Prostate gland (tissue), 2 donors: ENCODE measurements at regions not wholly inside any gene's neighbourhood (a gene's known extent, or its start where the extent isn't known, plus 50 kb on each side); places are given as distances from the start of the nearest gene placed in this dataset.

ENCODE experiments used
- DNase-seq: peaks from one replicate; pipeline ENCODE4 v3.0.0-alpha.2; 2019; ENCODE audit warnings: low spot score
- H3K27ac ChIP-seq, 2 donors: fragments of 200-600 bp; sonication (generic); 2 replicates each; pipeline ENCODE4 v1.5.1; 2017 to 2019
- H3K27me3 ChIP-seq: fragments of 200-600 bp; sonication (generic); replicated peaks from 2 replicates; pipeline ENCODE4 v1.5.1; 2019; ENCODE audit not compliant: insufficient read depth
- H3K36me3 ChIP-seq, 2 donors: fragments of 200-600 bp; sonication (generic); 1 replicate in 1 of 2; 2 replicates in 1 of 2; pipeline versions ENCODE4 v1.5.1 to v1.8.1; 2017 to 2019
- H3K4me1 ChIP-seq: fragments of 200-600 bp; sonication (generic); replicated peaks from 2 replicates; pipeline ENCODE4 v1.5.1; 2019
- H3K4me3 ChIP-seq, 2 donors: fragments of 200-600 bp; sonication (generic); 2 replicates each; pipeline ENCODE4 v1.5.1; 2017 to 2019
- H3K9me3 ChIP-seq: fragments of 200-600 bp; sonication (generic); 2 replicates; pipeline ENCODE4 v1.5.1; 2017
- POLR2A ChIP-seq: fragments of 450-650 bp; IDR thresholded peaks from one replicate; pipeline ENCODE4 v1.6.1; 2016; ENCODE audit warnings: antibody characterized with exemption, mild to moderate bottlenecking
- POLR2AphosphoS5 ChIP-seq: sonication (generic); formaldehyde crosslinking; IDR thresholded peaks from one replicate; pipeline ENCODE4 v1.6.1; 2017; ENCODE audit warnings: antibody characterized with exemption
- WGBS: methylation state at CpG from one replicate; pipeline ENCODE4 v1.1.5; 2018; 5-methylcytosine and 5-hydroxymethylcytosine counted together
- intact Hi-C: fragments of 100-400 bp; cut with DNase I; formaldehyde crosslinking; loops from one replicate; pipeline ENCODE4 v1.14.2; 2022
- TF ChIP-seq, protein P1 (sequence below), 4 experiments: fragments of 200-600 bp in 2 of 4; fragments of 450-650 bp in 2 of 4; sonication (generic) in 2 of 4; IDR thresholded peaks; 1 replicate in 3 of 4; 2 replicates in 1 of 4; pipeline ENCODE4 v1.5.1; 2016 to 2019; ENCODE audit warnings: antibody characterized with exemption in 4 of 4, mild to moderate bottlenecking in 2 of 4, moderate library complexity in 2 of 4

- intact Hi-C loops: loop anchor here (5.0 to 10.0 kb wide), 2 partner anchors 38 to 140 kb away; no protein-coding TSS in a partner anchor
- Histone ChIP-seq H3K27me3 (no peaks in the 10 kb centered on the region), H3K4me3 (no peak overlapping the region), H3K36me3 (no peaks in the 10 kb centered on the region), H3K9me3 (no peaks in the 10 kb centered on the region), H3K4me1 (peaks cover 5% of the 10 kb centered on the region), H3K27ac (peak overlapping the region; percentile 48 to 56)
- DNase-seq: peak; percentile 46
- TF ChIP-seq POLR2A: no peak
- no peak for TF ChIP-seq POLR2AphosphoS5
- TF ChIP-seq, protein P1, sequence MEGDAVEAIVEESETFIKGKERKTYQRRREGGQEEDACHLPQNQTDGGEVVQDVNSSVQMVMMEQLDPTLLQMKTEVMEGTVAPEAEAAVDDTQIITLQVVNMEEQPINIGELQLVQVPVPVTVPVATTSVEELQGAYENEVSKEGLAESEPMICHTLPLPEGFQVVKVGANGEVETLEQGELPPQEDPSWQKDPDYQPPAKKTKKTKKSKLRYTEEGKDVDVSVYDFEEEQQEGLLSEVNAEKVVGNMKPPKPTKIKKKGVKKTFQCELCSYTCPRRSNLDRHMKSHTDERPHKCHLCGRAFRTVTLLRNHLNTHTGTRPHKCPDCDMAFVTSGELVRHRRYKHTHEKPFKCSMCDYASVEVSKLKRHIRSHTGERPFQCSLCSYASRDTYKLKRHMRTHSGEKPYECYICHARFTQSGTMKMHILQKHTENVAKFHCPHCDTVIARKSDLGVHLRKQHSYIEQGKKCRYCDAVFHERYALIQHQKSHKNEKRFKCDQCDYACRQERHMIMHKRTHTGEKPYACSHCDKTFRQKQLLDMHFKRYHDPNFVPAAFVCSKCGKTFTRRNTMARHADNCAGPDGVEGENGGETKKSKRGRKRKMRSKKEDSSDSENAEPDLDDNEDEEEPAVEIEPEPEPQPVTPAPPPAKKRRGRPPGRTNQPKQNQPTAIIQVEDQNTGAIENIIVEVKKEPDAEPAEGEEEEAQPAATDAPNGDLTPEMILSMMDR (IDR thresholded peaks at IDR 0.05): no peak
- 43% methylated on average over 6 of the region's 6 CpGs for WGBS
Measured at GRCh38 chr15:45854455-45855202, 219.8 kb downstream of the SQOR start.

GRCh38 chr15:45855210-45855906, 220.5 kb downstream of the SQOR start:
- 16% methylated on average over 4 of the region's 4 CpGs for WGBS
- H3K36me3 ChIP-seq: no peaks in the 10 kb centered on the region
- intact Hi-C loops: loop anchor here (5.0 to 10.0 kb wide), 2 partner anchors 37 to 141 kb away; no protein-coding TSS in a partner anchor
- no peaks in the 10 kb centered on the region for H3K27me3 ChIP-seq
- H3K9me3 ChIP-seq: no peaks in the 10 kb centered on the region
- TF ChIP-seq, protein P1 (IDR thresholded peaks at IDR 0.05): no peak
- TF ChIP-seq POLR2AphosphoS5: peak; percentile 89
- no peak for TF ChIP-seq POLR2A
- peak overlapping the region; percentile 56 to 57 for H3K27ac ChIP-seq
- peak; percentile 91 for DNase-seq
- peaks cover 5% of the 10 kb centered on the region for H3K4me1 ChIP-seq
- no peak overlapping the region for H3K4me3 ChIP-seq

- Histone ChIP-seq H3K9me3 (no peaks in the 10 kb centered on the region), H3K27ac (peak overlapping the region; percentile 56 to 57), H3K4me1 (peaks cover 5% of the 10 kb centered on the region), H3K4me3 (no peak overlapping the region), H3K27me3 (no peaks in the 10 kb centered on the region), H3K36me3 (no peaks in the 10 kb centered on the region)
- WGBS: 47% methylated on average over 4 of the region's 4 CpGs
- TF ChIP-seq POLR2AphosphoS5 (no peak), POLR2A (no peak)
- TF ChIP-seq, protein P1 (IDR thresholded peaks at IDR 0.05): no peak
- intact Hi-C loops: loop anchor here (5.0 to 10.0 kb wide), 2 partner anchors 36 to 141 kb away; no protein-coding TSS in a partner anchor
- no peak for DNase-seq
Measured at GRCh38 chr15:45855907-45856579, 221.2 kb downstream of the SQOR start.

GRCh38 chr15:45857291-45857690, 222.5 kb downstream of the SQOR start:
- intact Hi-C loops: loop anchor here (5.0 to 10.0 kb wide), 2 partner anchors 35 to 142 kb away; no protein-coding TSS in a partner anchor
- TF ChIP-seq, protein P1 (IDR thresholded peaks at IDR 0.05): no peak
- TF ChIP-seq POLR2AphosphoS5: no peak
- TF ChIP-seq POLR2A: no peak

More at GRCh38 chr15:45857291-45857690, 222.5 kb downstream of the SQOR start:
- DNase-seq: no peak
- peaks cover 5% of the 10 kb centered on the region for H3K4me1 ChIP-seq
- H3K4me3 ChIP-seq: no peak overlapping the region
- WGBS: 92% methylated on average over 5 of the region's 5 CpGs
- H3K36me3 ChIP-seq: no peaks in the 10 kb centered on the region
- peak overlapping the region in 1 of 2 donors; percentile 56 for H3K27ac ChIP-seq
- no peaks in the 10 kb centered on the region for H3K9me3 ChIP-seq
- no peaks in the 10 kb centered on the region for H3K27me3 ChIP-seq
